Transverse colon (tissue), 4 donors: ENCODE measurements at regions not wholly inside any gene's neighbourhood (a gene's known extent, or its start where the extent isn't known, plus 50 kb on each side); places are given as distances from the start of the nearest gene placed in this dataset.

ENCODE experiments used
- DNase-seq: peaks from one replicate; pipeline ENCODE4 v3.0.0-alpha.2; 2019
- H3K27ac ChIP-seq, 4 donors: fragments of 200-600 bp; sonication (generic); 2 replicates each; pipeline ENCODE4 v1.5.1; 2016 to 2018; ENCODE audit warnings: inconsistent platforms in 4 of 4
- H3K27me3 ChIP-seq: fragments of 200-600 bp; sonication (generic); 2 replicates; pipeline ENCODE4 v1.5.1; 2017; ENCODE audit warnings: inconsistent platforms
- H3K36me3 ChIP-seq, 4 donors: fragments of 200-600 bp; sonication (generic); 2 replicates each; pipeline ENCODE4 v1.5.1; 2017 to 2019; ENCODE audit warnings: inconsistent platforms in 4 of 4
- H3K4me1 ChIP-seq, 4 donors: fragments of 200-600 bp; sonication (generic); 2 replicates each; pipeline ENCODE4 v1.5.1; 2017 to 2020; ENCODE audit warnings: inconsistent platforms in 4 of 4
- H3K4me3 ChIP-seq, 4 donors: fragments of 200-600 bp; sonication (generic); 1 replicate in 1 of 4; 2 replicates in 3 of 4; pipeline versions ENCODE4 v1.5.1 to v1.6.1; 2017 to 2019; ENCODE audit warnings: inconsistent platforms in 4 of 4
- H3K9me3 ChIP-seq, 2 donors: fragments of 200-600 bp; sonication (generic); 2 replicates each; pipeline ENCODE4 v1.5.1; 2017 to 2019; ENCODE audit warnings: inconsistent platforms in 2 of 2
- CTCF ChIP-seq, 5 experiments: fragments of 200-600 bp in 3 of 5; fragments of 450-650 bp in 2 of 5; sonication (generic) in 3 of 5; IDR thresholded peaks; 1 replicate in 2 of 5; 2 replicates in 3 of 5; pipeline ENCODE4 v1.5.1; 2016 to 2017; ENCODE audit warnings: antibody characterized with exemption in 5 of 5, inconsistent platforms in 3 of 5, mild to moderate bottlenecking in 2 of 5, moderate library complexity in 1 of 5
- EP300 ChIP-seq: sonication (generic); formaldehyde crosslinking; IDR thresholded peaks from one replicate; pipeline ENCODE4 v1.6.1; 2017; ENCODE audit warnings: antibody characterized with exemption, low read depth
- POLR2A ChIP-seq: fragments of 450-650 bp; IDR thresholded peaks from one replicate; pipeline ENCODE4 v1.6.1; 2016; ENCODE audit warnings: antibody characterized with exemption, mild to moderate bottlenecking, moderate library complexity
- POLR2AphosphoS5 ChIP-seq, 3 donors: sonication (generic); formaldehyde crosslinking; IDR thresholded peaks; one replicate each; pipeline ENCODE4 v1.6.1; 2016; ENCODE audit warnings: antibody characterized with exemption in 3 of 3
- WGBS, 2 donors: methylation state at CpG; one replicate each; pipeline ENCODE4 v1.1.5; 2018; ENCODE audit warnings: low coverage in 1 of 2; 5-methylcytosine and 5-hydroxymethylcytosine counted together
- in situ Hi-C, 4 donors: fragments of 200-750 bp; cut with MboI; loops; one replicate each; pipeline versions ENCODE4 v1.15.0 to v1.15.1; 2017; ENCODE audit warnings: low sequenced_read_pairs in 3 of 4, low pct_ligation_motif_present in 1 of 4, low pct_unique_long_range_greater_than_20kb in 1 of 4
- intact Hi-C: fragments of 100-400 bp; cut with DNase I; formaldehyde crosslinking; loops from one replicate; pipeline ENCODE4 v1.15.1; 2023; ENCODE audit warnings: low total_unique reads

GRCh38 chr15:99844150-99844549 is 110.9 kb upstream of the LYSMD4 start:
- Histone ChIP-seq H3K27ac (no peak overlapping the region), H3K4me3 (no peak overlapping the region), H3K4me1 (no peaks in the 10 kb centered on the region), H3K27me3 (no peaks in the 10 kb centered on the region), H3K9me3 (no peaks in the 10 kb centered on the region), H3K36me3 (no peaks in the 10 kb centered on the region)
- TF ChIP-seq POLR2A (no peak), EP300 (no peak), POLR2AphosphoS5 (IDR thresholded peaks at IDR 0.05) (no peak), CTCF (IDR thresholded peaks at IDR 0.05) (no peak)
- intact Hi-C loops: no loop called here
- no peak for DNase-seq
- WGBS, 2 donors: 75 to 78% methylated on average over 8 of the region's 8 CpGs
- in situ Hi-C loops: no loop called here

- no peak overlapping the region for H3K4me3 ChIP-seq
- 74 to 75% methylated on average over 1 of the region's 1 CpG for WGBS, 2 donors
- TF ChIP-seq POLR2AphosphoS5 (IDR thresholded peaks at IDR 0.05) (no peak), POLR2A (no peak), EP300 (no peak), CTCF (IDR thresholded peaks at IDR 0.05) (no peak)
- H3K27ac ChIP-seq: no peak overlapping the region
- no peaks in the 10 kb centered on the region for H3K4me1 ChIP-seq
- intact Hi-C loops: no loop called here
- in situ Hi-C loops: no loop called here
- no peaks in the 10 kb centered on the region for H3K36me3 ChIP-seq
- no peaks in the 10 kb centered on the region for H3K9me3 ChIP-seq
- no peaks in the 10 kb centered on the region for H3K27me3 ChIP-seq
- DNase-seq: no peak
Measured at GRCh38 chr15:99842071-99842470, 108.8 kb upstream of the LYSMD4 start.

GRCh38 chr15:99826157-99826780 is 93.0 kb upstream of the LYSMD4 start:
- intact Hi-C loops: no loop called here
- Histone ChIP-seq H3K4me1 (no peaks in the 10 kb centered on the region), H3K27ac (no peak overlapping the region), H3K27me3 (no peaks in the 10 kb centered on the region), H3K9me3 (no peaks in the 10 kb centered on the region), H3K4me3 (no peak overlapping the region), H3K36me3 (no peaks in the 10 kb centered on the region)
- no peak for DNase-seq
- WGBS, 2 donors: 75 to 76% methylated on average over 2 to 4 of the region's 4 CpGs
- in situ Hi-C loops: no loop called here
- TF ChIP-seq POLR2AphosphoS5 (IDR thresholded peaks at IDR 0.05): no peak
- TF ChIP-seq CTCF (IDR thresholded peaks at IDR 0.05): no peak
- TF ChIP-seq POLR2A: no peak
- TF ChIP-seq EP300: no peak

DNA sequence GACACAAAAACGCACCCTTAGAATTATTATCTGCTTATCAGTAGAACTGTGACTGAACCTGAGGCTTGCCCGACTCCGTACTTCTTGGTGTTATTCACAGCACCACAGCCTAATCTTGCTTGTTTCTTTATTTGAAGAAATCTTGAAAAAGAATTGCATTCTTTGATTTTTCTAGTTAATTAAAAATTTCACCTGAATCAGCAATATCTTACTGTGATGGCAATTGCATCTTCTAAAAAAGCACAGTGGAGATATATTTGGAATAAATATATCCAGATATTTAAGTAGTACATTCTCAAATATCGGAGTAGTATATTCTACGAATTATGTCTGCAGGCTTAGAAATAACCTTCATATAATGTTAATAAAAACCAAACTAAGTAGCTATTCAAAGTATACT is 90.1 kb upstream of the LYSMD4 start:
- Histone ChIP-seq H3K27ac (no peak overlapping the region), H3K27me3 (no peaks in the 10 kb centered on the region), H3K4me3 (no peak overlapping the region), H3K9me3 (no peaks in the 10 kb centered on the region), H3K36me3 (no peaks in the 10 kb centered on the region), H3K4me1 (no peaks in the 10 kb centered on the region)
- intact Hi-C loops: no loop called here
- DNase-seq: no peak
- in situ Hi-C loops: no loop called here
- 85 to 86% methylated on average over 5 of the region's 5 CpGs for WGBS, 2 donors
- TF ChIP-seq POLR2AphosphoS5 (IDR thresholded peaks at IDR 0.05): no peak
- no peak for TF ChIP-seq EP300
- no peak for TF ChIP-seq CTCF (IDR thresholded peaks at IDR 0.05)
- no peak for TF ChIP-seq POLR2A
